NCI-H524 treated with DMSO at 0.1 percent for 48 hours (cell line): ENCODE measurements at regions not wholly inside any gene's neighbourhood (a gene's known extent, or its start where the extent isn't known, plus 50 kb on each side); places are given as distances from the start of the nearest gene placed in this dataset.
"Not testable (repeated sequence)": the region's sequence is repeated elsewhere in the genome, so short reads cannot be mapped to it uniquely, and the experiment has no call there.

ENCODE experiments used
- DNase-seq: peaks from one replicate; lab custom pipeline; 2025; lab: John Stamatoyannopoulos, UW

- DNase-seq, result not testable (repeated sequence)
Observed at GRCh38 chr1:206256935-206257334, 53.6 kb downstream of the SRGAP2 start.

- not testable (repeated sequence) for DNase-seq
Observed at GRCh38 chr1:206261473-206261872, 58.1 kb downstream of the SRGAP2 start.

- DNase-seq, result not testable (repeated sequence)
Observed at GRCh38 chr1:206262424-206262823, 59.1 kb downstream of the SRGAP2 start.

GRCh38 chr1:206264916-206265315, 61.6 kb downstream of the SRGAP2 start:
- DNase-seq, result not testable (repeated sequence)

GRCh38 chr1:206271153-206271552, 67.8 kb downstream of the SRGAP2 start:
- DNase-seq, result not testable (repeated sequence)

- DNase-seq, result not testable (repeated sequence)
Observed at GRCh38 chr1:206273104-206273503, 69.8 kb downstream of the SRGAP2 start.

GRCh38 chr1:206276143-206276542, 72.8 kb downstream of the SRGAP2 start:
- DNase-seq, result not testable (repeated sequence)

GRCh38 chr1:206278683-206279082, 75.3 kb downstream of the SRGAP2 start:
- DNase-seq, result not testable (repeated sequence)

GRCh38 chr1:206280683-206281082, 77.3 kb downstream of the SRGAP2 start:
- not testable (repeated sequence) for DNase-seq

GRCh38 chr1:206281912-206282654, 78.7 kb downstream of the SRGAP2 start:
- DNase-seq, result not testable (repeated sequence)

GRCh38 chr1:206285024-206285960, 82.0 kb downstream of the SRGAP2 start:
- DNase-seq, result not testable (repeated sequence)

GRCh38 chr1:206287759-206288158, 84.4 kb downstream of the SRGAP2 start:
- not testable (repeated sequence) for DNase-seq

GRCh38 chr1:206288453-206288852, 85.1 kb downstream of the SRGAP2 start:
- not testable (repeated sequence) for DNase-seq

GRCh38 chr1:206297145-206298031, 94.0 kb downstream of the SRGAP2 start:
- DNase-seq, result not testable (repeated sequence)

GRCh38 chr1:206298032-206298392, 94.7 kb downstream of the SRGAP2 start:
- DNase-seq, result not testable (repeated sequence)

GRCh38 chr1:206299181-206299791, 95.9 kb downstream of the SRGAP2 start:
- DNase-seq, result not testable (repeated sequence)

GRCh38 chr1:206299942-206300341, 96.6 kb downstream of the SRGAP2 start:
- DNase-seq, result not testable (repeated sequence)

- DNase-seq, result not testable (repeated sequence)
Observed at GRCh38 chr1:206302056-206302455, 98.7 kb downstream of the SRGAP2 start.

GRCh38 chr1:206307442-206307841, 104.1 kb downstream of the SRGAP2 start:
- DNase-seq, result not testable (repeated sequence)

- DNase-seq, result not testable (repeated sequence)
Observed at GRCh38 chr1:206310948-206311347, 107.6 kb downstream of the SRGAP2 start.

- DNase-seq, result not testable (repeated sequence)
Observed at GRCh38 chr1:206311611-206312273, 108.4 kb downstream of the SRGAP2 start.
